SH-SY5Y (cell line): ENCODE measurements at regions not wholly inside any gene's neighbourhood (a gene's known extent, or its start where the extent isn't known, plus 50 kb on each side); places are given as distances from the start of the nearest gene placed in this dataset.

Source experiments
- GATA2 ChIP-seq: IDR thresholded peaks from 2 replicates; pipeline ENCODE4 v1.6.1; 2011; ENCODE audit warnings: mild to moderate bottlenecking, low read depth, low read length
- GATA3 ChIP-seq: IDR thresholded peaks from 2 replicates; pipeline ENCODE4 v1.6.1; 2011; ENCODE audit warnings: low read depth, mild to moderate bottlenecking, low read length, moderate library complexity

DNA sequence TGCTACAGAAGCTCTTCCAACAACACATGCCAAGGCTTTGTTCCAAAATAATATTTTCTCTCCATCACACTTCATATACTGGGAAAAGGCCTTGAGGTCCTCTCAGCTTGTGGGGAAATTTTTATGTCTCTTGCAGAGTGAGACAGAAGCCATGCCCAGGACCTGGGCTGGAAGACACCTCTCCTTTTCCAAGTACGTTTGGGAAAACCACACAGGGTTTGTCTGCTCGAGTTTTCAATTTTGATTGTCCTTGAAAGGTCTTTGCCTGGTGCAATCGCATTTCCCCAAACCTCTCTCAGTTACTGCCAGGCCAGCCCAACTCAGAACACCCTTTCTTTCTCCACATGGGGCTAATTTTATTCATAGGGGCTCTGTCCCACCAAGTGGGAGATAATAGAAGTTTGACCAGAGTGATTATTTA is 272.2 kb downstream of the OSR1 start:
- TF ChIP-seq GATA2 (no peak), GATA3 (no peak)
